ENCODE measurements at regions not wholly inside any gene's neighbourhood (a gene's known extent, or its start where the extent isn't known, plus 50 kb on each side); places are given as distances from the start of the nearest gene placed in this dataset.

GRCh38 chr6:133070410-133071043 lies 170.6 kb upstream of the EYA4 start:
- Histone ChIP-seq H3K79me2 (ENCODE audit: insufficient read depth, low read length) (no peaks in the 10 kb centered on the region), H3K4me2 (ENCODE audit: low read depth, low read length, poor library complexity, severe bottlenecking) (no peak overlapping the region), H4K20me1 (ENCODE audit: insufficient read depth, low read length, poor library complexity, severe bottlenecking) (no peaks in the 10 kb centered on the region), H2AFZ (ENCODE audit: low read length) (no peak overlapping the region), H3K9ac (ENCODE audit: low read depth, low read length, poor library complexity, severe bottlenecking) (no peak overlapping the region), H3K36me3 (ENCODE audit: insufficient read depth, low read length) (no peaks in the 10 kb centered on the region), H3K4me1 (ENCODE audit: insufficient read depth, low read length, poor library complexity, severe bottlenecking) (no peaks in the 10 kb centered on the region), H3K9me2 (replicated peaks; ENCODE audit: low read depth, low read length) (no peaks in the 10 kb centered on the region), H3K4me3 (ENCODE audit: low read length, poor library complexity, severe bottlenecking) (no peak overlapping the region), H3F3A (ENCODE audit: low read depth) (no peaks in the 10 kb centered on the region), H3K9me3 (ENCODE audit: insufficient read depth, low read depth, low read length) (no peaks in the 10 kb centered on the region), H3K27me3 (ENCODE audit: insufficient read depth, low read length, poor library complexity, severe bottlenecking) (no peaks in the 10 kb centered on the region)
- TF ChIP-seq CTCF (conservative IDR thresholded peaks at IDR 0.05; ENCODE audit: low read length) (no peak), EZH2phosphoT487 (IDR thresholded peaks at IDR 0.05; ENCODE audit: borderline replicate concordance) (no peak)

- Histone ChIP-seq H3K4me3 (ENCODE audit: low read length, poor library complexity, severe bottlenecking) (no peak overlapping the region), H3F3A (ENCODE audit: low read depth) (no peaks in the 10 kb centered on the region), H3K4me2 (ENCODE audit: low read depth, low read length, poor library complexity, severe bottlenecking) (no peak overlapping the region), H3K79me2 (ENCODE audit: insufficient read depth, low read length) (no peaks in the 10 kb centered on the region), H3K9me3 (ENCODE audit: insufficient read depth, low read depth, low read length) (no peaks in the 10 kb centered on the region), H3K9ac (ENCODE audit: low read depth, low read length, poor library complexity, severe bottlenecking) (no peak overlapping the region), H3K9me2 (replicated peaks; ENCODE audit: low read depth, low read length) (no peaks in the 10 kb centered on the region), H4K20me1 (ENCODE audit: insufficient read depth, low read length, poor library complexity, severe bottlenecking) (no peaks in the 10 kb centered on the region), H3K4me1 (ENCODE audit: insufficient read depth, low read length, poor library complexity, severe bottlenecking) (no peaks in the 10 kb centered on the region), H3K27me3 (ENCODE audit: insufficient read depth, low read length, poor library complexity, severe bottlenecking) (no peaks in the 10 kb centered on the region), H2AFZ (ENCODE audit: low read length) (no peak overlapping the region), H3K36me3 (ENCODE audit: insufficient read depth, low read length) (no peaks in the 10 kb centered on the region)
- TF ChIP-seq EZH2phosphoT487 (IDR thresholded peaks at IDR 0.05; ENCODE audit: borderline replicate concordance) = no peak
- TF ChIP-seq CTCF (conservative IDR thresholded peaks at IDR 0.05; ENCODE audit: low read length) = no peak
These were observed 161.3 kb upstream of the EYA4 start for GRCh38 chr6:133079901-133080300.

GRCh38 chr6:133083248-133083967 lies 157.7 kb upstream of the EYA4 start:
- H3K27me3 ChIP-seq (ENCODE audit: insufficient read depth, low read length, poor library complexity, severe bottlenecking) = no peaks in the 10 kb centered on the region
- no peaks in the 10 kb centered on the region for H3K9me2 ChIP-seq (replicated peaks; ENCODE audit: low read depth, low read length)
- TF ChIP-seq EZH2phosphoT487 (IDR thresholded peaks at IDR 0.05; ENCODE audit: borderline replicate concordance) (no peak), CTCF (conservative IDR thresholded peaks at IDR 0.05; ENCODE audit: low read length) (no peak)
- no peaks in the 10 kb centered on the region for H3F3A ChIP-seq (ENCODE audit: low read depth)
- H3K9me3 ChIP-seq (ENCODE audit: insufficient read depth, low read depth, low read length) = no peaks in the 10 kb centered on the region
- H3K79me2 ChIP-seq (ENCODE audit: insufficient read depth, low read length) = no peaks in the 10 kb centered on the region
- H2AFZ ChIP-seq (ENCODE audit: low read length) = no peak overlapping the region
- no peaks in the 10 kb centered on the region for H3K4me1 ChIP-seq (ENCODE audit: insufficient read depth, low read length, poor library complexity, severe bottlenecking)
- no peak overlapping the region for H3K9ac ChIP-seq (ENCODE audit: low read depth, low read length, poor library complexity, severe bottlenecking)
- no peaks in the 10 kb centered on the region for H3K36me3 ChIP-seq (ENCODE audit: insufficient read depth, low read length)
- no peak overlapping the region for H3K4me2 ChIP-seq (ENCODE audit: low read depth, low read length, poor library complexity, severe bottlenecking)
- no peaks in the 10 kb centered on the region for H4K20me1 ChIP-seq (ENCODE audit: insufficient read depth, low read length, poor library complexity, severe bottlenecking)
- H3K4me3 ChIP-seq (ENCODE audit: low read length, poor library complexity, severe bottlenecking) = no peak overlapping the region

Measured in Loucy (cell line).